Esophagus squamous epithelium (tissue), 4 donors: ENCODE measurements at regions not wholly inside any gene's neighbourhood (a gene's known extent, or its start where the extent isn't known, plus 50 kb on each side); places are given as distances from the start of the nearest gene placed in this dataset.

ENCODE experiments used
- CTCF ChIP-seq, 6 experiments: fragments of 450-650 bp in 4 of 6; fragments of 200-600 bp in 2 of 6; sonication (generic) in 2 of 6; IDR thresholded peaks; one replicate each; pipeline ENCODE4 v1.5.1; 2016 to 2019; ENCODE audit warnings: antibody characterized with exemption in 6 of 6, mild to moderate bottlenecking in 4 of 6, moderate library complexity in 4 of 6
- POLR2A ChIP-seq, 4 donors: fragments of 450-650 bp; IDR thresholded peaks; one replicate each; pipeline ENCODE4 v1.6.1; 2017; ENCODE audit warnings: antibody characterized with exemption in 4 of 4, mild to moderate bottlenecking in 4 of 4, moderate library complexity in 3 of 4

DNA sequence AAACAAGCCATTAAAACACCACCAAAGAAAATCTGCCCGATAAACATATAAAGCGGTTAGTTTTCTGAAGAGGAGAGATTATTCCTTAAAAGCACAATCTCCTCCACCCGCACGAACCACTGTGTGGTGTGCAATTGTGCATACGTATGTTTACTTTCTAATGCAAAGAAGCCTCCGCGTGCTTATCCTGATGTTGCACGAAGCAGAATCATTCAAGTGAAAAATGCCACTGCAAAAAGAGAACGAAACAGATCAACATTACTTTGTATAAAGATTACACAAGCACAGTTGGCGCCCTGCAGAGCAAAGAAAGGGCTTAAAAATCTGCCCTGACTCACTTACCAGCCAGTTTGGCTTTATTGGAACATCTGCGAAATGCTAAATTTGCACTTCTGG is 166.8 kb downstream of the ZNF281 start:
- TF ChIP-seq CTCF (IDR thresholded peaks at IDR 0.05): no peak
- no peak for TF ChIP-seq POLR2A (IDR thresholded peaks at IDR 0.05)
